GM18499 (cell line): ENCODE measurements at regions not wholly inside any gene's neighbourhood (a gene's known extent, or its start where the extent isn't known, plus 50 kb on each side); places are given as distances from the start of the nearest gene placed in this dataset.
A peak's percentile ranks its signal among the peaks of the same experiment; 100 is the strongest.
"Not testable (repeated sequence)": the region's sequence is repeated elsewhere in the genome, so short reads cannot be mapped to it uniquely, and the experiment has no call there.

Experiments
- ATAC-seq: cut with Tn5 transposase; IDR thresholded peaks from one replicate; pipeline ENCODE4 v1.9.1; 2021; ENCODE audit warnings: moderate number of reproducible peaks; ENCODE audit not compliant: insufficient read depth, unreplicated experiment

GRCh38 chr21:25281134-25281533 is 326.1 kb downstream of the MRPL39 start:
- ATAC-seq = no peak

DNA sequence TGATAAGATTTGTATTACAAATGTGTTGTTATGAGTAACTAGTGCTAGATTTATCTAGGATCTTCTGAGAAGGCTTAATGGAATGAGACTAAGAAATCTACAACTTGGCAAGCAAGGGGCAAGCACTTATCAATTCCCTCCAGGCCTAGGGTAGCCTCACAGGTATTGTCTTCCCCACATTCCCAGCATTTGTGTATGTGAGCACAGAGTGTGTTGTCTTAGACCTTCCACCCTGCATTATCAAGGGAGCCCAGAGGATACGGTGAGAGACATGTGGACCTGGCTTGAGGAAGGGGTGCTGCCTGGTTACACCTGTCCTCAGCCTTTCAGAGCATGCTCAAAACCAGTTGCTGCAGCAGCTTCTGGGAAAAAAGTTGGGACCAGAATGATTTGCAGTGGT is 327.2 kb downstream of the MRPL39 start:
- no peak for ATAC-seq

DNA sequence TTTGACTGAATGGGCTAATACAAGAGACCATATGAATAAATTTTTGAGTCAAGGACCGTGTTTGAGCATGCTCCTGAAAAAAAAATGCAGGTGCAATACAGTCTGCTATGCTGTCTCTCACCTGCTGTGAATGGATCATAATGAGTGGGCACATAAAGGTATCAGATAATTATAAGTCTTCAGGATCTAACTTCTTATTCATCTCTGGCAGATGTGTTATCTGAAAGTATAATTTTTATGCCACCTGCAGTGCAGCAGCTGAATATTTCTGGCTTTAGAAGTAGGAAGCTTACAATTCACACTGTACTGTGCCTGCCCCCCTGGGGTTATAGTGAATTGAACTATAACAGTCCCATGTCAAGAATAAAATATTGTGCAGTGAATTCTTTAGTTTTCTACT is 333.3 kb downstream of the MRPL39 start:
- no peak for ATAC-seq

DNA sequence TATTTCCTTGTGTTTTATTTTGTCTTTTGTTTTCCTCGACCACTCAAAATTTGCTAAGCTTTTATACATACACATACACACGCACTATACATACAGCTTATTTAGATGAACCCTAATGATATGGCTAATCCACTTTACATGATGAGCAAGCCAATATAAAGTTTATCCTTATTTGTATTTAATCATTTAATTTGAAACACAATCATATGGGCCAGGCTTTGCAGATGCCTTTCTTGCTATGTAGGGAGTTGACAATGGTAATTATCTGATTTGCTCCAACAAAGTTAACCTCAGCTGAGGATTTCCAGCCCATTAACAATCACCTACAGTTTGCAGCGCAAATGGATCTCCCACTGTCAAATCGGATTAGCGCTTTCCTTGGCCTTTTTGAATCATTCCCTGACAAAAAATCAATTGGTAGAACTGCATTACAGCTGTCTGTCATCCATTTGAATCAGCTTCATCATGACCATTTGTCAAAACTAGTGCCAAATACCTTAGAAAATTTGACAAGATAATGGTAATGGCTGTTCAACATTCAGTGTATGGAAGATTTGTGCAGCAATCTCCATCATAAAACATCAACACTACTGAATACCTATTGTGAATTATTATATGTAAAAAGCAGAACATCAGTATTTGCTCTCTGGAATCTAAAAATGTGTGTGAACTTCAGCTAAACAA is 352.6 kb downstream of the MRPL39 start:
- no peak for ATAC-seq

GRCh38 chr21:25246546-25246945 is 360.7 kb downstream of the MRPL39 start:
- ATAC-seq = no peak

DNA sequence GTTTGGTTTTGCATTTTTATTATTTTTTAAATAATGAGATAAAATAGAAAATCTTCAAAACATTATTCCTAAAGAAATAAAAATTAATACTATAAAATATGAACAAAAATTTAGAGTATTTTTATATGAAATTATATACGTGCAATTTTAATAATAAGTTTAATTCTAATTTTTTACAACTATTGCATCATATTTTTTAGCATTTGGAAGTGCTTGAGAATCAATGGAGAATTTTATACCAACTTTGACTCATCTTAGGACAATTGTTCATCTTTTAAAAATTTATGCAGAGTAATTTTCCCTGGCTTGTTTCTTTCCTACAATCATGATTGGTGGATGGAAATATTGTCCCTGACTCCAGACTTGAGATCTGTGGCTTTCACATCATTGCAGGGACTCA is 362.5 kb downstream of the MRPL39 start:
- no peak for ATAC-seq

DNA sequence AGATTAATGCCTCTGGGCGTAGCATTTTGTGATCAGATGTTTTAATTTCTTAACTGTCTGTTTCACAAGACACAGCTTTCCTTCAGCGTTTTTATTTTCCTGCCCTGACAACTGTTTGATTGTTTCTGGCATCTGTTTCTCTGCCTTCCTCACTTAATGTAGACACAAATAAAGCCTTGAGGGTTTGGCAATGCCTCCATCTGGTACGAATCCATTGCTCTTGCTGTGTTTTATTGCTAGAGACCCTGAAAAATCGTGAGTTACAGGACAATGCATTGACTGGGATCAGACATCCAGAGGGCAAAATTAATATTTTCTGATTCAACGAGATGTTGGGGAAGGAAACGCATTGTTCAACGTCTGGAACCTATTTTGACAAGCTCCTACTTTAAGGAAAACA is 363.5 kb downstream of the MRPL39 start:
- no peak for ATAC-seq

DNA sequence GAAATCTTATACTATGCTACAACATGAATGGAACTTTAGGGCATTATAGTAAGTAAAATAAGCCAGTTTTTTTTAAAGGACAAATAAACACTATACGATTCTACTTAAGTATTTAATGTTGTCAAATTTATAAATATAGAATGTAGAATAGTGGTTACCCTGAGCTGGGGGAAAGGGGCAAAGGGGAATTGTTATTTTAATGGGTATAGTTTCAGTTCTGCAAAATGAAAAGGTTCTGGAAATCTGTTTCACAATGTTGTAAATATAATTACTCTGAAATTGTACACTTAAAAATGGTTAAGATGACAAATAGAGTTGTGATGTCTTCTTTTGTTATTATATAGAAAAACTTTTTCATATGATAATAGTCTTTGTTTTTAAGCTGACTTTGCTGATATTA is 366.3 kb downstream of the MRPL39 start:
- ATAC-seq = no peak

DNA sequence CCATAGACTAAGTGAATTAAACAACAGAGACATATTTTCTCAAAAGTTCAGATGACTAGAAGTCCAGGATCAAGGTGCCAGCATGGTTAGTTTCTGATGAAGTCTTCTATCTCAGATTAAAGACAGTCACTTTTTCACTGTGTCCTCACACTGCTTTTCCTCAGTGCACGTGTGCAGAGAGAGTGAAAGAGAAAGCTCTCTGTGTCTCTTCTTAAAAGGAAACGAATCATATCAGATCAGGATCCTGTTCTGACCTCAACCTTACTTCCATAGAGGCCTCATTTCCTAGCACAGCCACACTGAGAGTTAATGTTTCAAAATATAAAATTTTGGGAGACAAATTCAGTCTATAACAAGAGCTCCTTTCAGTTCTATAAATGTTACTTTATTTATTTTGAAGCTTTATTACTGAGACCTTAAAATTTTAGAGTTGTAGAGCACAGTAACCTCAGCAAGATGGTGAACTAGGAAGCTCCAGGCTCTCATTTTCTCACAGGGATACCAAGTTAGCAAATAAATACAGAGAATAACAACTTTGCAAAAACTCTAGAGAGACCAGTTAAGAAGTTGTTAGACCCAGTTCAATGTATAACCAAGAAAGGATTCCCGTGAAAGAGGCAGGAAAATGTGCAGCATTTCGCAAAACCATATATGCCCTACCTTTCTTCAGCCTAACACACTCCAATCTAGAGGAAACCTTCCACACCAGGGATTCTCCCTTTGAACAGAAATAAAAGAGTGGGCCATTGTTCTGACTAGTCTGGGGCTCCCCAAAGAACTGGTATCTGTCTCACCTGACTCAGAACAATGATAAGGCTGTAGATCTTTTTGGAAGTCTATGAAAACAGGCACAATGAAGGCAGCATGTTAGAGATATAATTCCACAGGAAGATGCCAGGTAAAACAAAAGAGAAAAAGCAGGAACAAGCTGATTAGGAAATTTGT is 372.2 kb downstream of the MRPL39 start:
- peak; percentile 95 for ATAC-seq

DNA sequence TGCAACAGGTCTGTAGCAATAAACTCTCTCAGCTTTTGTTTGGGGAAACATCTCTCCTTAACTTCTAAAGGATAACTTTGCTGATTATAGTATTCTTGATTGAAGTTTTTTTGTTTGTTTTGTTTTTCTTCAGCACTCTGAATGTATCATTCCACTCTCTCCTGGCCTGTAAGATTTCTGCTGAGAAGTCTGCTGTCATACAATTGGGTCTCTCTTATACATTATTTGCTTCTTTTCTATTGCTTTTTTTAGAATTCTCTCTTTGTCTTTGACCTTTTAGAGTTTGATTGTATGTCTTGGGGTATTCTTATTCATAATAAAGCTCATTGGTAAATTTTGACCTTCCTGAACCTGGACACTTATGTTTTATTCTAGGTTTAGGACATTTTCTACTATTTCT is 386.3 kb downstream of the MRPL39 start:
- ATAC-seq = no peak

- no peak for ATAC-seq
Observed at GRCh38 chr21:25220169-25220568, 387.1 kb downstream of the MRPL39 start.

DNA sequence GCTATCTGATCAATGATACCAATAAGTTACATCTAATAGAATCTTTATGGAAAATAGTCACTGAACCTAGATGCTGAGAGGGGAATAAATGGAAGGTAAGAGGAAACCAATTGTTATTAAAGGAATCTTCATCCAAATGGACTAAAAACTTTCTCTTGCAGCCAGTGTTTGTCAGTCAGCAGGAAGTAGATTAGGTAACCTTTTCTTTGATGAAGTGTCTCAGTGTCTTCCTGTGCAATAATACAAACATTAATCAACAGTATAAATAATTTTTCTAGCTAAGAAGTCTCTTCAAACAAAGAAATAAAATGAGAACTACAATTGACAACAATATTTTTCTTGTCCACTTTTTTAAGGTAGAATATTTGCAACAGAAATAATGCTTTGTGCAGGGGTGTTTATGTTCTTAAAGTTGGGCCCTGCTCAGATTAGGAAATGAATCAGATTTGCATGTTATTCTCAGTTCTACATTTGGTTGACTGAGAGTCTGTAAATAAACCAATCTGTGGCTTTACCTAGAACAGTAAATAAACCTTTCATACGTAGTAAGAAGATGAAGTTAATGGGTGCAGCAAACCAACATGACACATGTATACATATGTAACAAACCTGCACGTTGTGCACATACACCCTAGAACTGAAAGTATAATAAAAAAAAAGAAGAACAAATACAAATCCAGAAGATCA is 391.4 kb downstream of the MRPL39 start:
- peak; percentile 94 for ATAC-seq

GRCh38 chr21:25214676-25215075 is 392.6 kb downstream of the MRPL39 start:
- ATAC-seq = no peak

GRCh38 chr21:25199944-25200343 is 407.3 kb downstream of the MRPL39 start:
- ATAC-seq = no peak

- ATAC-seq = peak; percentile 54
Observed at GRCh38 chr21:25191141-25191540, 416.1 kb downstream of the MRPL39 start.

- no peak for ATAC-seq
Observed at GRCh38 chr21:25189497-25189896, 417.8 kb downstream of the MRPL39 start.

DNA sequence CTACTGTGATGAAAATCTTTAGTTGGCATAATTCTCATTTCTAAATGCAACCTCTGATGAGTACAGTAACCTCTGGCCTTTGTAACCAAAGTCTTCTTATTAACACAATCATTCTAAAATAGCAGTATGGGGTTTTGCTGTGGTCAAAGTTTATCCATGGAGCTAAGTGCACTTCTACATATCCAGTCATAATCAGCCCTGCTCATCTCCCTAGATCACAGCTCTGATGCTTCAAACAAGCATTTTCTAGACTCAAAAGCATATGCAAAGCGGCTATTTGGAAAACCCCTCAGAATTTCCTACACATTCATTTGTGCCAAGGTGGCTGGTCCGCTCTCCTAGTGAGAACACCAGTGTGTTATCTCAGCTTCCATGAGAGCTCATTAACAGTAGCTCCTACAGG is 418.6 kb downstream of the MRPL39 start:
- peak; percentile 59 for ATAC-seq

DNA sequence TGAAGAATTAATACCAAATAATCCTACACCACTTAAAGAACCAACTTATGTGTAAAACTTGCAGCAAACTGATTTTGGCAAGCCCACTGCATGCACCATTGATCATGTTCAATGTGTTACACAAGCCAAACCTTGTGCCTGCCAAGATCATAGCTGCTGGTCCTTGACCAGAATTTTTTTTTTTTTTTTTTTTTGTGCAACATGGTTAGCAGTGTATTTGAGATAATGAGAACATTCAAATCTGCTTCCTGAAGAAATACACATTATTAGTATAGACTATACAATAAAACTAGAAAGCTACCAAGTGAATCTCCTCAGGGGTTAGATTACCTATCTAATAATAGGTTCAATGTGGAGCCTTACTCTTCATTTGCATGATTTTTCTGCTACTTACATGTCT is 421.0 kb downstream of the MRPL39 start:
- ATAC-seq = no peak

DNA sequence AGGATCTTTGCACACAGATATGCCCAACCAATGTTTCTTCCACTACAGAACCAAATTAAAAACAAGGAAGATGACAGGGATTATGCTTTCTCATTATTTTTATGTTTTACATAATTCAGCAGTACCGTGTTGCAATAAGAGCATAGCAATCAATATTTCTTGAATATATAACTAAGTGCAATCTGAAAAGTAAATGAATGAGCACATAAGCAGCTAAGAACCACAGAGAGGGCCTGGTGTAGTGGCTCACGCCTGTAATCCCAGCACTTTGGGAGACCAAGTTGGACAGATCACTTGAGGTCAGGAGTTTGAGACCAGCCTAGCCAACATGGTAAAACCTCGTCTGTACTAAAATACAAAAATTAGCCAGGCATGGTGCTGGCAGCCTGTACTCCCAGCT is 423.7 kb downstream of the MRPL39 start:
- no peak for ATAC-seq

DNA sequence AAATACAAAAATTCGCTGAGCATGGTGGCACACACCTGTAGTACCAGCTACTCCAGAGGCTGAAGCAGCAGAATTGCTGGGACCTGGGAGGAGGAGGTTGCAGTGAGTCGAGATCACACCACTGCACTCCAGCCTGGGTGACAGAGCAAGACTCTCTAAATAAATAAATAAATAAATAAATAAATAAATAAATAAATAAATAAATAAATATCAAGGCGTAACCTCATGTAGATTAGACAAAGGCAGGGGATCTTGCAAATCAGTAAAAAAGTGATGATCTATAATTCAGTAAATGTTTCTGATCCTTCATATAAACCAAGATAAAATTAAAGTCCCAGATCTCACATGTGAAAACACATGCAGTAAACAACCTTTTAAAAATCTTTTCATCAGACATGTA is 425.6 kb downstream of the MRPL39 start:
- not testable (repeated sequence) for ATAC-seq

GRCh38 chr21:25179116-25179515 is 428.2 kb downstream of the MRPL39 start:
- ATAC-seq = no peak
